GM21717 (cell line): ENCODE measurements at regions not wholly inside any gene's neighbourhood (a gene's known extent, or its start where the extent isn't known, plus 50 kb on each side); places are given as distances from the start of the nearest gene placed in this dataset.
A peak's percentile ranks its signal among the peaks of the same experiment; 100 is the strongest.

ENCODE experiments used
- ATAC-seq: cut with Tn5 transposase; IDR thresholded peaks from one replicate; pipeline ENCODE4 v1.9.1; 2021; ENCODE audit warnings: mild to moderate bottlenecking, moderate library complexity; ENCODE audit not compliant: unreplicated experiment

GRCh38 chr5:124839371-124839998 lies 93.0 kb upstream of the ZNF608 start:
- ATAC-seq, result no peak

GRCh38 chr5:124841829-124842712 lies 95.6 kb upstream of the ZNF608 start:
- no peak for ATAC-seq

GRCh38 chr5:124842725-124843595 lies 96.5 kb upstream of the ZNF608 start:
- no peak for ATAC-seq

GRCh38 chr5:124843596-124843899 lies 97.1 kb upstream of the ZNF608 start:
- no peak for ATAC-seq

GRCh38 chr5:124844371-124844920 lies 98.0 kb upstream of the ZNF608 start:
- ATAC-seq, result no peak

GRCh38 chr5:124847907-124848306 lies 101.5 kb upstream of the ZNF608 start:
- ATAC-seq, result no peak

- no peak for ATAC-seq
Measured at GRCh38 chr5:124849774-124850173, 103.3 kb upstream of the ZNF608 start.

- no peak for ATAC-seq
Measured at GRCh38 chr5:124856726-124857125, 110.3 kb upstream of the ZNF608 start.

- ATAC-seq, result no peak
Measured at GRCh38 chr5:124858612-124859011, 112.2 kb upstream of the ZNF608 start.

GRCh38 chr5:124859027-124859426 lies 112.6 kb upstream of the ZNF608 start:
- ATAC-seq, result peak; percentile 52

- ATAC-seq, result no peak
Measured at GRCh38 chr5:124859556-124860290, 113.3 kb upstream of the ZNF608 start.

GRCh38 chr5:124860291-124860655 lies 113.8 kb upstream of the ZNF608 start:
- no peak for ATAC-seq

GRCh38 chr5:124865066-124865465 lies 118.6 kb upstream of the ZNF608 start:
- no peak for ATAC-seq

- ATAC-seq, result no peak
Measured at GRCh38 chr5:124865603-124866354, 119.3 kb upstream of the ZNF608 start.

GRCh38 chr5:124866355-124867136 lies 120.1 kb upstream of the ZNF608 start:
- no peak for ATAC-seq

GRCh38 chr5:124867137-124867704 lies 120.8 kb upstream of the ZNF608 start:
- ATAC-seq, result no peak

- ATAC-seq, result no peak
Measured at GRCh38 chr5:124868676-124869075, 122.2 kb upstream of the ZNF608 start.

- no peak for ATAC-seq
Measured at GRCh38 chr5:124869426-124870033, 123.1 kb upstream of the ZNF608 start.
